HCT116 (cell line): ENCODE measurements at regions not wholly inside any gene's neighbourhood (a gene's known extent, or its start where the extent isn't known, plus 50 kb on each side); places are given as distances from the start of the nearest gene placed in this dataset.

ENCODE experiments used
- EZH2 ChIP-seq: fragments of 200-600 bp; sonication (generic); IDR thresholded peaks from 2 replicates; pipeline ENCODE4 v1.6.1; 2017; ENCODE audit warnings: antibody characterized with exemption, mixed run types
- EZH2phosphoT487 ChIP-seq: fragments of 200-600 bp; IDR thresholded peaks from 2 replicates; pipeline ENCODE4 v1.6.1; 2018; ENCODE audit warnings: antibody characterized with exemption, borderline replicate concordance
- TF ChIP-seq, protein P1 (sequence below), 3 experiments: fragments of 200-600 bp in 1 of 3; sonication (generic) in 1 of 3; IDR thresholded peaks in 2 of 3; conservative IDR thresholded peaks in 1 of 3; 2 replicates each; pipeline ENCODE4 v1.5.1; 2012 to 2017; ENCODE audit warnings: low read depth in 2 of 3, low read length in 2 of 3, antibody characterized with exemption in 1 of 3, borderline replicate concordance in 1 of 3, control low read depth in 1 of 3, mild to moderate bottlenecking in 1 of 3, mixed read lengths in 1 of 3, mixed run types in 1 of 3, moderate library complexity in 1 of 3; ENCODE audit not compliant: insufficient read depth in 1 of 3

DNA sequence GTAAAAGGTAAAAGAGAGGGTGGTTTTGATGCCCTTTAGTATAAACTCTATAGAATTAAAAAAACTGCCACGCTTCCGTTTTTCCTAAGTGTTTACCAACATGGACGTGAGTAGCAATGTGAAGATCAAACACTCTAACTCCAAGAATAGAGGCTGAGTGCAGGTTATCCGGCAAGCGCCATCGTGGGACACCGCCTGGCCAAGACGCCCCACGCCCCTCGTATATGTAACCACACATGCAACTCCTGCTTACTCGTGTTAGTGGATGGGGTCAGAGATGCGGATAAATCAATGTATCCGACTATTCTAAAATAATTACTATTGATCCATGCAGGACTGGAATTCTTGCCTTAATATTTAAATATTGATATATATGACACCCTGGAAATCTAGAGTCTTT is 741.3 kb downstream of the GALR1 start:
- TF ChIP-seq, protein P1, sequence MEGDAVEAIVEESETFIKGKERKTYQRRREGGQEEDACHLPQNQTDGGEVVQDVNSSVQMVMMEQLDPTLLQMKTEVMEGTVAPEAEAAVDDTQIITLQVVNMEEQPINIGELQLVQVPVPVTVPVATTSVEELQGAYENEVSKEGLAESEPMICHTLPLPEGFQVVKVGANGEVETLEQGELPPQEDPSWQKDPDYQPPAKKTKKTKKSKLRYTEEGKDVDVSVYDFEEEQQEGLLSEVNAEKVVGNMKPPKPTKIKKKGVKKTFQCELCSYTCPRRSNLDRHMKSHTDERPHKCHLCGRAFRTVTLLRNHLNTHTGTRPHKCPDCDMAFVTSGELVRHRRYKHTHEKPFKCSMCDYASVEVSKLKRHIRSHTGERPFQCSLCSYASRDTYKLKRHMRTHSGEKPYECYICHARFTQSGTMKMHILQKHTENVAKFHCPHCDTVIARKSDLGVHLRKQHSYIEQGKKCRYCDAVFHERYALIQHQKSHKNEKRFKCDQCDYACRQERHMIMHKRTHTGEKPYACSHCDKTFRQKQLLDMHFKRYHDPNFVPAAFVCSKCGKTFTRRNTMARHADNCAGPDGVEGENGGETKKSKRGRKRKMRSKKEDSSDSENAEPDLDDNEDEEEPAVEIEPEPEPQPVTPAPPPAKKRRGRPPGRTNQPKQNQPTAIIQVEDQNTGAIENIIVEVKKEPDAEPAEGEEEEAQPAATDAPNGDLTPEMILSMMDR (IDR thresholded peaks at IDR 0.05 in 2 of 3, conservative IDR thresholded peaks at IDR 0.05 in 1 of 3; ENCODE audit: borderline replicate concordance in 1 of 3, insufficient read depth in 1 of 3, low read depth in 2 of 3, low read length in 2 of 3) = no peak
- TF ChIP-seq EZH2phosphoT487 (no peak), EZH2 (no peak)
